ENCODE measurements at regions not wholly inside any gene's neighbourhood (a gene's known extent, or its start where the extent isn't known, plus 50 kb on each side); places are given as distances from the start of the nearest gene placed in this dataset.

- TF ChIP-seq POLR2A (IDR thresholded peaks at IDR 0.05; ENCODE audit: extremely low read depth, insufficient read length), result no peak
- no peak for TF ChIP-seq CTCF (IDR thresholded peaks at IDR 0.05; ENCODE audit: low read depth, low read length)
- no peak for TF ChIP-seq MAX (IDR thresholded peaks at IDR 0.05; ENCODE audit: low read depth, low read length)
Measured at GRCh38 chr3:137477614-137478013, 286.5 kb upstream of the SOX14 start.
